Osteoblast (primary cell): ENCODE measurements at regions not wholly inside any gene's neighbourhood (a gene's known extent, or its start where the extent isn't known, plus 50 kb on each side); places are given as distances from the start of the nearest gene placed in this dataset.

ENCODE experiments used
- DNase-seq: peaks from one replicate; pipeline ENCODE4 v3.0.0; 2011; ENCODE audit warnings: low spot score, mixed read lengths; ENCODE audit not compliant: insufficient read length; ENCODE audit errors: missing footprints
- H2AFZ ChIP-seq: 2 replicates; pipeline ENCODE4 v1.6.0; 2011; ENCODE audit warnings: mild to moderate bottlenecking, low read length
- H3K27ac ChIP-seq: 2 replicates; pipeline ENCODE4 v1.5.1; 2011; ENCODE audit warnings: mild to moderate bottlenecking, low read depth, low read length, moderate library complexity
- H3K27me3 ChIP-seq: 2 replicates; pipeline ENCODE4 v1.6.0; 2012; ENCODE audit warnings: mild to moderate bottlenecking, control low read depth, inconsistent platforms, low read length, moderate library complexity; ENCODE audit not compliant: insufficient read depth
- H3K36me3 ChIP-seq: 2 replicates; pipeline ENCODE4 v1.5.1; 2011; ENCODE audit warnings: mild to moderate bottlenecking, low read length, control low read depth, moderate library complexity; ENCODE audit not compliant: insufficient read depth
- H3K4me1 ChIP-seq: 2 replicates; pipeline ENCODE4 v1.5.1; 2011; ENCODE audit warnings: mild to moderate bottlenecking, low read length, control low read depth, moderate library complexity; ENCODE audit not compliant: insufficient read depth
- H3K4me2 ChIP-seq: 2 replicates; pipeline ENCODE4 v1.6.0; 2011; ENCODE audit warnings: mild to moderate bottlenecking, low read length; ENCODE audit not compliant: insufficient read depth
- H3K4me3 ChIP-seq: fragments of 200-600 bp; sonication (generic); 3 replicates; pipeline ENCODE4 v1.5.1; 2012; ENCODE audit warnings: mild to moderate bottlenecking, low read length, inconsistent platforms; ENCODE audit not compliant: insufficient read depth
- H3K79me2 ChIP-seq: 2 replicates; pipeline ENCODE4 v1.6.0; 2012; ENCODE audit warnings: mild to moderate bottlenecking, low read length, control low read depth, inconsistent platforms; ENCODE audit not compliant: insufficient read depth
- H3K9me3 ChIP-seq: 2 replicates; pipeline ENCODE4 v1.5.1; 2011; ENCODE audit warnings: low read depth, low read length, control low read depth
- H4K20me1 ChIP-seq: 2 replicates; pipeline ENCODE4 v1.6.0; 2012; ENCODE audit warnings: mild to moderate bottlenecking, low read length, control low read depth; ENCODE audit not compliant: insufficient read depth
- TF ChIP-seq, protein P1 (sequence below): IDR thresholded peaks from 2 replicates; pipeline ENCODE4 v1.5.1; 2011; ENCODE audit warnings: mild to moderate bottlenecking, low read depth, low read length, moderate library complexity; ENCODE audit errors: extremely low read depth

- Histone ChIP-seq H3K4me1 (no peaks in the 10 kb centered on the region), H4K20me1 (no peaks in the 10 kb centered on the region), H3K27me3 (no peaks in the 10 kb centered on the region), H3K36me3 (no peaks in the 10 kb centered on the region), H3K79me2 (no peaks in the 10 kb centered on the region), H3K4me3 (no peak overlapping the region), H3K4me2 (no peak overlapping the region), H2AFZ (no peak overlapping the region), H3K9me3 (no peaks in the 10 kb centered on the region), H3K27ac (no peak overlapping the region)
- DNase-seq = no peak
- TF ChIP-seq, protein P1, sequence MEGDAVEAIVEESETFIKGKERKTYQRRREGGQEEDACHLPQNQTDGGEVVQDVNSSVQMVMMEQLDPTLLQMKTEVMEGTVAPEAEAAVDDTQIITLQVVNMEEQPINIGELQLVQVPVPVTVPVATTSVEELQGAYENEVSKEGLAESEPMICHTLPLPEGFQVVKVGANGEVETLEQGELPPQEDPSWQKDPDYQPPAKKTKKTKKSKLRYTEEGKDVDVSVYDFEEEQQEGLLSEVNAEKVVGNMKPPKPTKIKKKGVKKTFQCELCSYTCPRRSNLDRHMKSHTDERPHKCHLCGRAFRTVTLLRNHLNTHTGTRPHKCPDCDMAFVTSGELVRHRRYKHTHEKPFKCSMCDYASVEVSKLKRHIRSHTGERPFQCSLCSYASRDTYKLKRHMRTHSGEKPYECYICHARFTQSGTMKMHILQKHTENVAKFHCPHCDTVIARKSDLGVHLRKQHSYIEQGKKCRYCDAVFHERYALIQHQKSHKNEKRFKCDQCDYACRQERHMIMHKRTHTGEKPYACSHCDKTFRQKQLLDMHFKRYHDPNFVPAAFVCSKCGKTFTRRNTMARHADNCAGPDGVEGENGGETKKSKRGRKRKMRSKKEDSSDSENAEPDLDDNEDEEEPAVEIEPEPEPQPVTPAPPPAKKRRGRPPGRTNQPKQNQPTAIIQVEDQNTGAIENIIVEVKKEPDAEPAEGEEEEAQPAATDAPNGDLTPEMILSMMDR = no peak
Observed at GRCh38 chr16:52963212-52963854, 89.4 kb downstream of the CHD9NB start.

DNA sequence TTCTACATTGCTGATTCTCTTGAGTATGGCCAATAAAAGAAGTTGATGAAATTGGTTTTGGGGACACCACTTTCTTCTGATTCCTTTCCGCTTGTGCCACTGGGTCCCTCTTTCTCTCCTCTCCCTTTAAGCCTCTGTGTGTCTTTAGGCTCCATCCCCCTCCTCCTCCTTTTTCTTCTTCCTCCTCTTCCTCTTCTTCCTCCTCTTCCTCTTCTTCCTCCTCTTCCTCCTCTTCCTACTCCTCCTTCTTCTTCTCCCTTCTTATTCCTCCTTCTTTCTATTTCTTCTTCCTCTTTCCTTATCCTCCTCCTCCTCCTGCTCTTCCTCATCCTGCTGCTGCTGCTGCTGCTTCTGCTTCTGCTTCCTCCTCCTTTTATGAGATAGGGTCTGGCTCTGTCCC is 93.7 kb downstream of the CHD9NB start:
- TF ChIP-seq, protein P1 = no peak
- Histone ChIP-seq H4K20me1 (no peaks in the 10 kb centered on the region), H3K79me2 (no peaks in the 10 kb centered on the region), H3K4me2 (no peak overlapping the region), H2AFZ (no peak overlapping the region), H3K27me3 (no peaks in the 10 kb centered on the region), H3K27ac (no peak overlapping the region), H3K9me3 (no peaks in the 10 kb centered on the region), H3K4me1 (no peaks in the 10 kb centered on the region), H3K4me3 (no peak overlapping the region), H3K36me3 (no peaks in the 10 kb centered on the region)
- no peak for DNase-seq

DNA sequence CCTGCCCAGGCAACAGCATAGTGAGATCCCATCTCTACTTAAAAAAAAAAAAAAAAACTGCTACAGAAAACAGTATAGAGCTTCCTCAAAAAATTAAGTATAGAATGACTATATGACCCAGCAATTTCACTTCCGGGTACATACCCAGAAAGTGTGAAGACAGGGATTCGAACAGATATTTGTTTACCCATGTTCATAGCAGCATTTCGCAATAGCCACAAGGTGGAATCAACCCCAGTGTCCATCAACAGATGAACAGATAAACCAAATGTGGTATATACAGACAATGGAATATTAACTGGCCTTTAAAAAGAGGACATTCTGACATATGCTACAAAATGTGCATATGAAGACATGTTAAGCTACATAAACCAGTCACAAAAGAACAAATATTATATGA is 95.5 kb downstream of the CHD9NB start:
- no peaks in the 10 kb centered on the region for H4K20me1 ChIP-seq
- DNase-seq = no peak
- no peak overlapping the region for H3K27ac ChIP-seq
- H3K9me3 ChIP-seq = no peaks in the 10 kb centered on the region
- no peaks in the 10 kb centered on the region for H3K36me3 ChIP-seq
- TF ChIP-seq, protein P1 = no peak
- no peak overlapping the region for H3K4me2 ChIP-seq
- no peak overlapping the region for H2AFZ ChIP-seq
- H3K27me3 ChIP-seq = no peaks in the 10 kb centered on the region
- no peaks in the 10 kb centered on the region for H3K79me2 ChIP-seq
- H3K4me1 ChIP-seq = no peaks in the 10 kb centered on the region
- no peak overlapping the region for H3K4me3 ChIP-seq

DNA sequence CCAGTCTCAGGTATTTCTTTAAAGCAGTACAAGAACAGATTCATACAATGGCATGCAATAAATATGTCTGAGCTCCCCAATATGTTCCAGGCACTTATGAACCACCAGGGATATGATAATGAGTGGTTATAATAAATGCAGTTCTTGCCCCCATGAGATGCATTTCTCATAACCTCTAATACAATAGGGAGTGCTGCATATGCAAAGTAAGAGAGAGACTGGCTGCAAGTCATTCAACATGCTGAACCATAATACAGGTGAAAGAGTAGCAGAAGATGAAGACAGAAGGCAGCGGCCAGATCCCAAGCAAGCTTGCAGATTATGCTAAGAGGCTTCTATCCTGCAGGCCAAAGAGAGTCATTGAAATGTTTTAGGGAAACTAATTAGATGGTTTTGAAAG is 96.7 kb downstream of the CHD9NB start:
- Histone ChIP-seq H3K27me3 (no peaks in the 10 kb centered on the region), H3K79me2 (no peaks in the 10 kb centered on the region), H3K4me3 (no peak overlapping the region), H3K4me1 (no peaks in the 10 kb centered on the region), H3K36me3 (no peaks in the 10 kb centered on the region), H3K9me3 (no peaks in the 10 kb centered on the region), H2AFZ (no peak overlapping the region), H3K27ac (no peak overlapping the region), H3K4me2 (no peak overlapping the region), H4K20me1 (no peaks in the 10 kb centered on the region)
- DNase-seq = no peak
- TF ChIP-seq, protein P1 = no peak
